ENCODE measurements at regions not wholly inside any gene's neighbourhood (a gene's known extent, or its start where the extent isn't known, plus 50 kb on each side); places are given as distances from the start of the nearest gene placed in this dataset.
A peak's percentile ranks its signal among the peaks of the same experiment; 100 is the strongest.

DNA sequence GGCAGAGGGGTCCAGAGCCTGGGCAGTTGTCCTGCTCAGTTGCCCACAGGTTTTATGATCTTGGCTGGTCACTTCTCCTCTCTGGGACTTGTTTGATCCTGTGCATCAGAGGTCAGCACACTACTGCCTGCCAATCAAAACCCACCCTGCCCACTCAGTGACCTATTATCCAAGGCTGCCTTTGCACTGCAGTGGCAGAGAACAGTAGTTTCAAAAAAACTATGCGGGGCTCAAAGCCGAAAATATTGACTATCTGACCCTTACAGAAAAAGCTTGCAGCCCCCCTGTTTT is 218.2 kb downstream of the CYP26B1 start:
- TF ChIP-seq EP300 (IDR thresholded peaks at IDR 0.05): no peak
- TF ChIP-seq, protein P1, sequence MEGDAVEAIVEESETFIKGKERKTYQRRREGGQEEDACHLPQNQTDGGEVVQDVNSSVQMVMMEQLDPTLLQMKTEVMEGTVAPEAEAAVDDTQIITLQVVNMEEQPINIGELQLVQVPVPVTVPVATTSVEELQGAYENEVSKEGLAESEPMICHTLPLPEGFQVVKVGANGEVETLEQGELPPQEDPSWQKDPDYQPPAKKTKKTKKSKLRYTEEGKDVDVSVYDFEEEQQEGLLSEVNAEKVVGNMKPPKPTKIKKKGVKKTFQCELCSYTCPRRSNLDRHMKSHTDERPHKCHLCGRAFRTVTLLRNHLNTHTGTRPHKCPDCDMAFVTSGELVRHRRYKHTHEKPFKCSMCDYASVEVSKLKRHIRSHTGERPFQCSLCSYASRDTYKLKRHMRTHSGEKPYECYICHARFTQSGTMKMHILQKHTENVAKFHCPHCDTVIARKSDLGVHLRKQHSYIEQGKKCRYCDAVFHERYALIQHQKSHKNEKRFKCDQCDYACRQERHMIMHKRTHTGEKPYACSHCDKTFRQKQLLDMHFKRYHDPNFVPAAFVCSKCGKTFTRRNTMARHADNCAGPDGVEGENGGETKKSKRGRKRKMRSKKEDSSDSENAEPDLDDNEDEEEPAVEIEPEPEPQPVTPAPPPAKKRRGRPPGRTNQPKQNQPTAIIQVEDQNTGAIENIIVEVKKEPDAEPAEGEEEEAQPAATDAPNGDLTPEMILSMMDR (IDR thresholded peaks at IDR 0.05): no peak
- no peak for TF ChIP-seq POLR2AphosphoS5 (IDR thresholded peaks at IDR 0.05)
- no peak for TF ChIP-seq POLR2A (IDR thresholded peaks at IDR 0.05)
- WGBS, 2 donors: 82 to 87% methylated on average over 2 of the region's 2 CpGs

DNA sequence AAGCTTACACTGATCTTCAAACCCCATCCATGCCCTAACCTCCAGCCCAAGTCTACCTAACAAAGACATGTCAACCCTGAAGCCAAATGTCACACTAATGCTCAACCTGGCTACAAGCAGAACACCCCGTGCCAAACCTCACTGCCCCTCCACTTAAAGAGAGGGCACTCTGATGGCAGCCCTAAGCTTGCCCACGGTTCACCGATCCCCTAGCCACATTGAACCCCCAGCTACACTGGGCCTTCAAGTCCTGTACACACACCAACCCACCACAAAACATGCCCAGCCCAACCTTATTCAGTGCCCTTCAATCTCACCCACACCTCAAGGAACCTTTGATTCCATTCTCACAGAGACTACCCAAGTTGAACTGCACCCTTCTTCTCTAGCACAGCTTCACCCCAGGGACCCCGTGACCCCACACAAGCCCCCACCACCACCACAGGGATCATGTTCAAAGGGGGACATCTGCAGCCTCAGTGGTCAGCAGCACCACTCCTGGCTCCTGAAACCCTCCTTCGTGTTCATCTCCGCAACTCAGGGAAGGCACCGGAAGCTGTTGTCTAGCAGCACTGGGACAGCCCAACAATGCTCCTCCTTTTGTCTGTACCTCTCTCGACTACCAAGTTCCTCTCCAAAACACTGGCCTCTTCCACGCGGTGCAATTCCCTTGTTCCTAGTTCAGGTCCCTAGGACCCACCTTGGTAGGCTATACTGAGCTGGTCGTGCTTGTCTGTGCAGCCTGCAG is 218.8 kb downstream of the CYP26B1 start:
- 95 to 96% methylated on average over 11 of the region's 11 CpGs for WGBS, 2 donors
- Histone ChIP-seq H3K9me3 (no peaks in the 10 kb centered on the region), H3K27me3 (no peaks in the 10 kb centered on the region), H3K4me3 (no peak overlapping the region), H3K27ac (no peak overlapping the region), H3K36me3 (no peaks in the 10 kb centered on the region), H3K4me1 (peaks cover 0 to 6% (median 0%) of the 10 kb centered on the region in 4 donors)
- TF ChIP-seq POLR2A (IDR thresholded peaks at IDR 0.05): no peak
- TF ChIP-seq, protein P1 (IDR thresholded peaks at IDR 0.05): no peak
- no peak for TF ChIP-seq POLR2AphosphoS5 (IDR thresholded peaks at IDR 0.05)
- no peak for TF ChIP-seq EP300 (IDR thresholded peaks at IDR 0.05)
- DNase-seq (no peak), ATAC-seq (ENCODE audit: low FRiP score in 2 of 2) (no peak)

More for the DNA sequence above, 218.2 kb downstream of the CYP26B1 start:
- no peak for DNase-seq
- H3K9me3 ChIP-seq: no peaks in the 10 kb centered on the region
- no peak overlapping the region for H3K27ac ChIP-seq
- no peak overlapping the region for H3K4me3 ChIP-seq
- H3K4me1 ChIP-seq: peaks cover 0 to 6% (median 0%) of the 10 kb centered on the region in 4 donors
- H3K27me3 ChIP-seq: no peaks in the 10 kb centered on the region
- ATAC-seq (ENCODE audit: low FRiP score in 2 of 2): no peak
- H3K36me3 ChIP-seq: no peaks in the 10 kb centered on the region

DNA sequence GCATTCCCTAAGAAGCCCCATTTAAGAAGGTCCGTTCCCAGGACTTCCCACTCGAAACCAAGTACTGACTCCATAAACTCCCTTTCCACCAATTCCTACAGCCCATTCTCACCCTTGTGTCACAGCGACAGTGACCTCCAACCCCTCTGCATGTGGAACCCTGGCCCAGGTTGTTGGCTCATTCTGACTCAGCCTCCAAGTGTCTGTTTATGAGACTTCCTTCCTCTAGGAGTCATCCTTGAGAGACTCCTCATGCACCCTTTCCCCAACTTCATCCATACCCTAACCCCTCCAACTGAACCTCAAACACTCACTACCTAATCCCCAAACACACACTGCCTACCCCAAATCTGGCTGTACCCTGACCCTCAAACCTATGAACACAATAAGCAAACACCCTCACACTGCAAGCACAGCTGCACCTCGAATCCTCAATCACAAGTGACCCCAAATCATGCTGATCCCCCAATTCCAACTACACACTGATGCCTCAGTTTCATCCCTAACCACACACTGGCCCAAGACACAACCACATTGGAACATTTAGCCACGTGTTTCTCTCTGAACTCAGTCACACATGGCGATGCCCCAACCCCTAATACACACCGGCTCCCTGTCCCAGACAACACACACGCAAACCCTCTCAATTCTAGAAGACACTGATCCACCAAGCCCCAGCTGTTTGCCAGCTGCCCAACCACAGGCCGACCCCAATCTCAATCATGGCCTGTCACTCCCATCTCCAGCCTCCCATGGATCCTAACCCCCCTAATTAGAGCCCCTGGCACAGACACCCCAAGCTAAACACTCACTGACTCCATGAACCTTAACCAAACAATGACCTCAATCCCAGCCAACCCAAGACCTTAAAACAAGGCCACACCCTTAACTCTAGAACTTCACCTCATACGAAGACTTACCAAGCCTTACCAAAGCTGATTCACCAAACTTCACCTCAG is 219.6 kb downstream of the CYP26B1 start:
- H3K9me3 ChIP-seq: no peaks in the 10 kb centered on the region
- WGBS, 2 donors: 95 to 96% methylated on average over 10 of the region's 10 CpGs
- no peak overlapping the region for H3K4me3 ChIP-seq
- TF ChIP-seq, protein P1 (IDR thresholded peaks at IDR 0.05): no peak
- TF ChIP-seq EP300 (IDR thresholded peaks at IDR 0.05): no peak
- TF ChIP-seq POLR2A (IDR thresholded peaks at IDR 0.05): no peak
- TF ChIP-seq POLR2AphosphoS5 (IDR thresholded peaks at IDR 0.05): no peak
- ATAC-seq (ENCODE audit: low FRiP score in 2 of 2): no peak
- peaks cover 0 to 6% (median 0%) of the 10 kb centered on the region in 4 donors for H3K4me1 ChIP-seq
- no peak for DNase-seq
- no peaks in the 10 kb centered on the region for H3K36me3 ChIP-seq
- no peak overlapping the region for H3K27ac ChIP-seq
- no peaks in the 10 kb centered on the region for H3K27me3 ChIP-seq

DNA sequence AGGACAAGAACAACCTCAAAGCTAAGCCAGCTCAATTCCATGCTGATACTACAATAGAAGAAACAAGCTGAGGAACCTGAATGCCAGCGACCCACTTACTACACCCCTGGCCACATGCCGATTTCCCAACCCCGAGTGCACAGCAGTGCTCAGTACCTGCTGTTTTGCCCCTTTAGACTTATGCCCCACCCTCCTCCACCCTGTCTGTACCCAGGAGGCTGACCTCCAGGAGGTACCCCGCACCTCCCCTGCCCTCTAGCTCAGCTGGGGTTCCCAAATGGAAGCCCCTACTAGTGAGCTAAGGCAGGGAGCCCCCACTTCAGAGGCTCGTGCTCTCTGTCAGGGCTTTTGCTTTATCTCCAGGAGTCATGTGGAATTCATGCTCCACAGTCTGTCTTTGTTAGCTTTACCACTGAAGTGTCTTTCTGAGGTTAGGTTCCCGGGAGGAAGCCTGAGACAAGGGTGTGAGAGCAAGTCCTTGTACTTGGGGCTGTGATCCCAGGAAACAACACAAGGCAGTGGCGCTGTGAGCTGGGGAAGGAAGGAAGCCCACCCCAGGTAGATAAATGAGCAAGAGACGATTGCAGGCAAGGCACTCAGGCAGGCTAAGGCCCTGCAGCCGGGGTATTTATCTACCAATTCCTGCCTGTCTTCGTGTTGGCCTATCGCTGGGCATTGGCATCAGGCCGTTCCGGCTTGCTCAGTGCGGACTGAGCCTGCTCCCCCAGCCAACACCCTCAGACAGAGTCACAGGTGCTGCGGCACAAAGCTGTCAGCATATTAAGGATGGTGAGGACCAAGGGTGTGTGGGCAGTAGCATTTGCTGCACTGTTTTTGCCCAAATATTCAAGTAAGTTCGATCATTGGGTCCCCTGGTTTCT is 220.5 kb downstream of the CYP26B1 start:
- Histone ChIP-seq H3K36me3 (no peaks in the 10 kb centered on the region), H3K9me3 (no peaks in the 10 kb centered on the region), H3K27ac (no peak overlapping the region), H3K4me1 (peaks cover 0 to 6% (median 0%) of the 10 kb centered on the region in 4 donors), H3K4me3 (no peak overlapping the region), H3K27me3 (no peaks in the 10 kb centered on the region)
- no peak for TF ChIP-seq POLR2A (IDR thresholded peaks at IDR 0.05)
- TF ChIP-seq, protein P1 (IDR thresholded peaks at IDR 0.05): no peak
- ATAC-seq (ENCODE audit: low FRiP score in 2 of 2) (peak in 1 of 2 donors; percentile 29), DNase-seq (peak in 1 of 2 donors; percentile 48)
- 80 to 81% methylated on average over 16 of the region's 16 CpGs for WGBS, 2 donors
